GM19240 (cell line): ENCODE measurements at regions not wholly inside any gene's neighbourhood (a gene's known extent, or its start where the extent isn't known, plus 50 kb on each side); places are given as distances from the start of the nearest gene placed in this dataset.
A peak's percentile ranks its signal among the peaks of the same experiment; 100 is the strongest.

Source experiments
- DNase-seq: peaks from one replicate; pipeline ENCODE4 v3.0.0; 2011; ENCODE audit warnings: low spot score; ENCODE audit not compliant: insufficient read length

GRCh38 chrX:76228499-76228898 lies 55.6 kb downstream of the PBDC1 start:
- DNase-seq = no peak

- no peak for DNase-seq
Measured at GRCh38 chrX:76248901-76249300, 76.0 kb downstream of the PBDC1 start.

GRCh38 chrX:76253432-76253831 lies 80.6 kb downstream of the PBDC1 start:
- peak; percentile 33 for DNase-seq

- no peak for DNase-seq
Measured at GRCh38 chrX:76279007-76279406, 106.1 kb downstream of the PBDC1 start.
